HG03064 (cell line): ENCODE measurements at regions not wholly inside any gene's neighbourhood (a gene's known extent, or its start where the extent isn't known, plus 50 kb on each side); places are given as distances from the start of the nearest gene placed in this dataset.

Experiments used
- ATAC-seq: cut with Tn5 transposase; IDR thresholded peaks from one replicate; pipeline ENCODE4 v1.9.1; 2021; ENCODE audit warnings: low read depth; ENCODE audit not compliant: unreplicated experiment

- ATAC-seq, result no peak
Observed at GRCh38 chr12:89988188-89988915, 279.7 kb upstream of the ATP2B1 start.

- ATAC-seq, result no peak
Observed at GRCh38 chr12:89985935-89986334, 277.3 kb upstream of the ATP2B1 start.

DNA sequence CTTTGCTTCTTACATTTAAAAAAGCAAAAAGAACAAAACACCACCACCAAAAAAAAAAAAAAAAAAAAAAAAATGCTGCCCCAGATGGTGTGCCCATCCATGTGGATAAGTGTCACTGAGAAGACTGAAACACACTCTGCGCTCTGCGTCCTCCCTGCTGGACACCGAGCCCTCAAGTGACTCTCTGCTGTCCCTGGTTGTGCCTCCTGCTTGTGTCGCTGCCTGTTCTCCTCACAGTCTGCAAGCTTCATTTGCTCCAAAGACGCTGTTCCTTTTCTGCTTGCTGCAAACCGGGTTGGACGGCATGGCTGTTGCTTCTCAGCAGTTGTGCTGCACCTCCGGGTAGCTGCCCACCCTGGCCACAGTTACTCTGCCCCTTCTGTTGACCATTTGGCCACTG, 276.2 kb upstream of the ATP2B1 start:
- ATAC-seq, result no peak

DNA sequence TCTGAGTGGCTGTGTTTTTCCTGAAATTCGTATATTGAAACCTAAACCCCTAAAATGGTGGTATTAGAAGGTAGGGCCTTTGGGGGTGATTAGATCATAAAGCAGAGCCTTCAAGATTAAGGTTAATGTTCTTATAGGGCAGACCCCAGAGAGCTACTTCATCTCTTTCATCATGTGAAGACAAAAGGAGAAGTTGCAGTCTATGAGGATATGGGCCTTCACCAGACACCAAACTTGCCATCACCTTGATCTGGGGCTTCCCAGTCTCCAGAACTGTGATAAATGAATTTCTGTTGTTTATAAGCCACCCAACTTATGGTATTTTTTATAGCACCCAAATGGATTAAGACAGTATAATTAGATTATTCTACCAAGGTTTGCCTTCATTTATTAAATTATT, 275.0 kb upstream of the ATP2B1 start:
- ATAC-seq, result no peak

GRCh38 chr12:89980236-89980635, 271.6 kb upstream of the ATP2B1 start:
- ATAC-seq, result no peak

DNA sequence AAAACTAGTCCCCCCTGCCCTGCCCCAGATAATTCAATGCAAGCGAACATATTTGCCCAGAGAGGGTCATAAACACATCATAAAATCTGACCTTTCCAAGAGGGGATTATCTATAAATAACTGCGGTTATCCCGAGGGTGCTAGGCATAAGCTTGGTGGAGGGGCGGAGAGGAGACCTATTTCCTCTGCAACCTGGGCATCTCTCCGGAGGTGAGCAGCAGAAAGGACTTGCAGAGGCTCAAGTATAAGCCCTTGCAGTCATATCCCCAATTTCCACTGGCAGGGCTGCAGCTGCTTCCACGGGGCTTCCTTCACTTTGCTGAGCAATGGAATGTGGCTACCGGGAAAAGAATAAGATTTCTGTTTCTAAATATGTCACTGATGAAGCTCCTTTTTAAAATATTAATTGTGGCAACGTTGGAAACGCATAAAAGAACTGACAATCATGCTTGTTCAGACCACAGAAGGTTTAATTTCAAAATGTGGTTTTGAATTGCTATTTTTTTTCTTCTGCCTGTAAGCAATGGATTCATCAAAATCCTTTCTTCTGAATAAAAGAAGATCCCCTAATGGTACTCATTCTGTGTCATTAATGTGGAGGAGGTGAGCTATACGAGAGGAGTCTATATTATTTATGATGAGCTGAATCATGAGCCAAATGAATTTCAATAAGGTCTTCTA, 268.9 kb upstream of the ATP2B1 start:
- no peak for ATAC-seq

- no peak for ATAC-seq
Observed at GRCh38 chr12:89976866-89977265, 268.2 kb upstream of the ATP2B1 start.

- ATAC-seq, result no peak
Observed at GRCh38 chr12:89975574-89975973, 266.9 kb upstream of the ATP2B1 start.

GRCh38 chr12:89971880-89972279, 263.2 kb upstream of the ATP2B1 start:
- no peak for ATAC-seq

GRCh38 chr12:89970722-89971121, 262.1 kb upstream of the ATP2B1 start:
- no peak for ATAC-seq

DNA sequence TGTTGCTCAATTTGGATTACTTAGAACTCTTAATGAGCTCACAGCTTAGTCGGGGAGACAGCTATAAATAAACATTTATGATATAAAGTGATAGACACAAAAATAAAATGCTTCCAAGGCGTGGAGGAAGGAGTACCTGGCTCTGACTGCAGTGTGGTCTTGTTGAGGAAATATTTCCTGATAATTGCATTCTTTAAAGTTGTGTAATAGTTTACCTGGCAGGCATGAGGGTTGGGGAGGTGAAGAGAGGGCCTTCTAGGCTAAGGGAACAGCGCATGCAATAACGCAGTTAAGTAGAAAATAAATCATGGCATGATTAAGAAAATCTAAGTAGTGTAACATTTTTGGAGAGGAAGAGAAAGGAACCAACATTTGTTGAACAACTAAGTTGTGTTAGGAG, 260.5 kb upstream of the ATP2B1 start:
- ATAC-seq, result no peak

DNA sequence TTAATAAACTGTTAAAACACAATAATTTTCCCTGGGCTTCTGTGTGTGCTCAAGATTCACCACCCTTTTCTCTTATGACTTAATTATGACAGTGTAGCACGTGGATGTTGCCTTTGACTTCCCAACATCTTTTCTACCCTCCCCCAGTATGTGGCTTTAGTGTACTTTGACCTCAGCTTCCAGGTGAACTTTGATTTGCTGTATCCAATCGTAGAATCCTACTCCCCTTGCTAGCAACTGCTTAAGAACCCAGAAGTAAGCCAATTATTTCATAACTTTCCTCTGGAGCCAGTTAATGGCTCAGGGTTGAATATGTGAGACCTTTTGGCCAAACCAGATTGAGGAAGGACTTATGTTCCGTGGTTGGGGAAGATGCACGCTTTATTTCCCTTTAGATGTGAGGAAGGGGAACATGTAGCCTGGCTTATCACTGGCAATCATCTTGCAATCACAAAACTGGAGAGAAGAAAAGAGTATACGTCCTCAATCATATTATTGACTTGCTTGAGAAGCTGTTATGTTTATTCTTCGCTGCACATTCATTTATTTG, 259.6 kb upstream of the ATP2B1 start:
- no peak for ATAC-seq

DNA sequence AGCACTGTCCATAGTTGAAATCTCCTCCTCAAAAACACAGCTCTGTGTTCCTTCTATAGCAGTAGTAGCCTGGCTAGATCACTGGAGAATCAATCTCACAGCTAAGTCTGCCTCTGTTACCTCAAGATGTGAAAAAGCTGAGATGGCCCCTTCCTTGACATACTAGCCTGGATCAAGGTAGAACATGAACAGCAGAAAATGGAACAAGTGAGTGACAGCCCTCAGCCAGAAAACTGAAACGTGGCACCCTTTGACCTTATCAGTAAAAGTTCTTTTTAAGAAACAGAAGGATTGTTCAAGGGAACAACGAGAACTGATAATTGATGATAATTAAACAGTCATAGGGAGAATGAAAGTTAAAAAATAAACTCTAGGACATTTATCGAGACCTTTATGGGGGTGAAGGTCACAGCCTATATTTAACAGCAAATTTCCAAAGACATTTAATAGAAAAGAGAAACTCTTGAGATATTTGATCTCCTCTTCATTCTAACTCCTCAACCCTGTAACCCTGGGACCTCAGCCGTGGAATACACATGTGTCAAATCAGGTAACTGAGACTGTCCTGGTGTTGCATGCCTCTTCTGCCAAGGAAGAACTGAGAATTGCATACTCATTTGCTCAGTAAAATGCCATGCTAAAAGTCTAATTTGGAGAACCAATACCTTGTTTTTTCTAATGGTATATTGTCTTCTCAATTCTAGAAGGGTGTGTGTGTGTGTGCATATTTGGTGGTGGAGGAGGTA, 258.0 kb upstream of the ATP2B1 start:
- ATAC-seq, result no peak

DNA sequence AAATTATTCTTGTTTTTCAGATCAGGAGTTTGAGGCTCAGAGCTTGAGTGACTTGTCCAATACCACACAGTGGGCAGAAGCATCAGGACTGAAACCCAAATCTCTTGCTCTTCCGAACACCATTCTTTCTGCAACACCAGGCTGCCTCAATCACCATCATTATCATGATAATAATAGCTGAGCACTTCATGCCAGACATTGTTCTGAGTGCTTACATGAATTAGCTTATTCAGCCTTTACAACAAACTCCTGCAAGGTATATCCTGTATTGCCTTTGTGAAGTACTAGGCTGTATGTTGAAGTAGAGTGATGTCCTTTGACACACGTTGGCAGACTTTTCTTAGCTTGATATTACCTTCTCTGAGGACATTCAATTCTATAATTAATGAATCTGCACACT, 257.4 kb upstream of the ATP2B1 start:
- ATAC-seq, result no peak

DNA sequence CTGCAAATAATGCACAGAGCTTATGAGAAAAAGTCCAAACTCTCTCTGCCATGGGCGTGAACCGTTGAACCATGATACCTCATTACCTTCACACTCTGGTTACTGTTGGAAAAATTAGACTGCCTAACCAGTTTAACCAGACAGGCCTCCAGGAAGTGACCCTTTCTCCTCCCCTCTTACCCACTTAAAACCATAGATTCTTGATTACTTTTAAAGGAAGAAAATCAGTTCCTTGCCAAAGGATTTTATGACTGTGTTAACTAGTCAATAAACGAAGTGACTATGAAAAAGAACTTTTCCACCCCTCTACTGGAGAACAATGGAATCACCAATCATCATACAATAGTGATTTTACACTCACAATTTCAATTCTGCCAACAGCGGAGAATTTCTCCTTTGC, 254.0 kb upstream of the ATP2B1 start:
- no peak for ATAC-seq

GRCh38 chr12:89960607-89961394, 252.2 kb upstream of the ATP2B1 start:
- ATAC-seq, result peak; percentile 32

DNA sequence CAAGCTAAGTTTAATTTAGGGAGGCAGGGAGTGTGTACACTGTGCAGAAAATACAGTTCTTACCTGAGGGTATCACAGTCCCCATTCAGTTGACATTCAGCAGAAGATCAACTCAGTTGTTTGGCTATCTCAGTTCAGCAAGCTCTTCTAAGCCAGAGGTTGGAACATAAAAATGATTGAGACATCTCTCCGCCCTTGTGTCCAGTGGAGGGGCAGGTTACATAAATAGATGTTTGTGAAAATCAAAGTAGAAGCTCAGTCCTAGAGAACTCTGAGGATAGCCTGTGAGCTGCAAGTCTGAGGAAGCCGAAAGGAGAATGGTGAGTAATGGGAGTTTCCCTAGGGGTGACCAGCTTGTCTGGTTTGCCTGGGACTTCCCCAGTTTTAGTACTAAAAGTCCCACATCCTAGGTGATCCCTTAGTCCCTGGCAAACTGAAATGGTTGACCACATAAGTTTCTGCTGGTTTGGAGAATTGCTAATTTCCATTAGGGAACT, 251.4 kb upstream of the ATP2B1 start:
- ATAC-seq, result peak; percentile 94

- ATAC-seq, result no peak
Observed at GRCh38 chr12:89959179-89959578, 250.5 kb upstream of the ATP2B1 start.

DNA sequence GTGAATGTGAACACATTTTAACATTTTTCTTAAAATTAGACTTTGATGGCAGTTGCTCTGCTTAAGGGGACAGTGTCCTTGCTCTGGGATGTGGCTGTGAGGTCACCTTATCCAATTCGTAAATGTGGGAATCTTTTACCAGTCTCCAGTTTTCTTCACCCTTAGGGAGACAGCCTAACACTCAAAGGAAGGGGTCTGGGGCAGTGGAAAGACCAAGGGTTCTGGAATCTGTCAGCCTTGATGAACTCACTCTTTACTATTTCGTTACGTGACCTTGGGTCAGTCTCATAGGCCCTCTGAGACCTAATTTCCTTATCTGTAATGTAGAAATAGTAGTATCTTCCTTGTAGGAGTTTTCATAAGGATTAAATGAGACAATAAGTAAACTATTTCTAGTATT, 245.6 kb upstream of the ATP2B1 start:
- ATAC-seq, result no peak

DNA sequence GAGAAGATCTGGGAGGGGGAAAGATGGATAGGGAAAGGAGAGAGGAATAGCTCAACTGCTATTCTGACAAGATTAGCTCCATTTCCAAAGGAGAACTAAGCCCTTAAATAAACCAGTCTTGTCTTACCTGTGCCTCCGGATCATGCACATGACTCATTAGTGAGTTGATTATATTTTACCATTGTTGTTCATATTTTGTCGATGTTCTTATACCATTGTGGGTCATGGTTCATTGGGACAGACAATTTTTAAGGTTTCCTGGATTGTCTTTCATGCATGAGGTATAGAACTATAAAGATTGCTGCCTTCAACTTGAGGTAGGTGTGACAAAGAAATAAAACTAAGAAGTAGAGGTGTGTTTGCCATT, 243.0 kb upstream of the ATP2B1 start:
- no peak for ATAC-seq
